IPS-20b (cell line): ENCODE measurements at regions not wholly inside any gene's neighbourhood (a gene's known extent, or its start where the extent isn't known, plus 50 kb on each side); places are given as distances from the start of the nearest gene placed in this dataset.
"Not testable (repeated sequence)": the region's sequence is repeated elsewhere in the genome, so short reads cannot be mapped to it uniquely, and the experiment has no call there.

Experiments
- H3K27ac ChIP-seq: one replicate; pipeline ENCODE4 v1.5.1; 2013; ENCODE audit warnings: low read length
- H3K27me3 ChIP-seq: 2 replicates; pipeline ENCODE4 v1.6.1; 2013; ENCODE audit warnings: mild to moderate bottlenecking, low read length, inconsistent platforms; ENCODE audit not compliant: insufficient read depth
- H3K36me3 ChIP-seq: 2 replicates; pipeline ENCODE4 v1.6.1; 2013; ENCODE audit warnings: low read depth, mild to moderate bottlenecking, inconsistent platforms, low read length, moderate library complexity; ENCODE audit not compliant: insufficient read depth
- H3K4me1 ChIP-seq: 2 replicates; pipeline ENCODE4 v1.6.1; 2013; ENCODE audit warnings: mild to moderate bottlenecking, control low read depth, inconsistent platforms, low read length, moderate library complexity; ENCODE audit not compliant: insufficient read depth
- H3K4me3 ChIP-seq: 2 replicates; pipeline ENCODE4 v1.5.1; 2013; ENCODE audit warnings: mild to moderate bottlenecking, low read length, inconsistent platforms
- H3K9ac ChIP-seq: 2 replicates; pipeline ENCODE4 v1.6.1; 2013; ENCODE audit warnings: low read depth, mild to moderate bottlenecking, inconsistent platforms, low read length, moderate library complexity
- H3K9me3 ChIP-seq: 2 replicates; pipeline ENCODE4 v1.6.1; 2013; ENCODE audit warnings: mild to moderate bottlenecking, low read depth, low read length, inconsistent platforms; ENCODE audit not compliant: insufficient read depth

GRCh38 chrX:138128027-138128671, 562.2 kb downstream of the ZIC3 start:
- Histone ChIP-seq H3K9ac (no peak overlapping the region), H3K36me3 (no peaks in the 10 kb centered on the region), H3K27ac (no peak overlapping the region), H3K4me1 (no peaks in the 10 kb centered on the region), H3K27me3 (no peaks in the 10 kb centered on the region), H3K4me3 (no peak overlapping the region), H3K9me3 (no peaks in the 10 kb centered on the region)

- Histone ChIP-seq H3K27ac (no peak overlapping the region), H3K4me1 (no peaks in the 10 kb centered on the region), H3K4me3 (no peak overlapping the region), H3K27me3 (no peaks in the 10 kb centered on the region), H3K9me3 (no peaks in the 10 kb centered on the region), H3K36me3 (no peaks in the 10 kb centered on the region), H3K9ac (no peak overlapping the region)
These were observed 560.8 kb downstream of the FGF13 start for GRCh38 chrX:138150709-138151108.

DNA sequence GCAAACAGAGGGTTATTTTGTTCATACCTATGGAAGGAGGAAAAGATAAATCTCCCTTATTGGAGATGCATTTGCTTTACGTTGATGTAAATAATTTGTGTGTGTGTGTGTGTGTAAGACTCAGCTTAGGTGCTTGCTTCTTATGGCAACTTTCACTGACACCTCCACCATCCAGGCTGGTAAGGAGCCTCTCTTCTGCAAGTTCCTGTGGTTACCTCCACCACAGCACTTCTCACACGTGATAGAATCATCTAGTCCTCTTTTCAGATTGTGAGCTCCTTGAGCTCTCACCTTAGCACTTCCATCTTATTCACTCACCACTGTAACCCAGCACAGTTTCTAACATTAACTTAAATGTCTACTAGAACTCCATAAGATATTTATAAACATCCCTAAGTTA, 553.7 kb downstream of the FGF13 start:
- no peak overlapping the region for H3K27ac ChIP-seq
- H3K9ac ChIP-seq: no peak overlapping the region
- no peak overlapping the region for H3K4me3 ChIP-seq
- H3K4me1 ChIP-seq: no peaks in the 10 kb centered on the region
- H3K9me3 ChIP-seq: no peaks in the 10 kb centered on the region
- no peaks in the 10 kb centered on the region for H3K27me3 ChIP-seq
- H3K36me3 ChIP-seq: no peaks in the 10 kb centered on the region

GRCh38 chrX:138191998-138192397, 519.5 kb downstream of the FGF13 start:
- Histone ChIP-seq H3K9ac (no peak overlapping the region), H3K4me1 (no peaks in the 10 kb centered on the region), H3K4me3 (no peak overlapping the region), H3K36me3 (no peaks in the 10 kb centered on the region), H3K27me3 (no peaks in the 10 kb centered on the region), H3K27ac (no peak overlapping the region), H3K9me3 (no peaks in the 10 kb centered on the region)

- Histone ChIP-seq H3K36me3 (no peaks in the 10 kb centered on the region), H3K27ac (no peak overlapping the region), H3K9me3 (no peaks in the 10 kb centered on the region), H3K4me3 (no peak overlapping the region), H3K27me3 (no peaks in the 10 kb centered on the region), H3K9ac (no peak overlapping the region), H3K4me1 (no peaks in the 10 kb centered on the region)
These were observed 481.8 kb downstream of the FGF13 start for GRCh38 chrX:138229718-138230117.

- no peaks in the 10 kb centered on the region for H3K36me3 ChIP-seq
- H3K9me3 ChIP-seq: no peaks in the 10 kb centered on the region
- no peaks in the 10 kb centered on the region for H3K4me1 ChIP-seq
- H3K9ac ChIP-seq: no peak overlapping the region
- no peak overlapping the region for H3K27ac ChIP-seq
- H3K27me3 ChIP-seq: no peaks in the 10 kb centered on the region
- H3K4me3 ChIP-seq: no peak overlapping the region
These were observed 471.3 kb downstream of the FGF13 start for GRCh38 chrX:138240266-138240665.

DNA sequence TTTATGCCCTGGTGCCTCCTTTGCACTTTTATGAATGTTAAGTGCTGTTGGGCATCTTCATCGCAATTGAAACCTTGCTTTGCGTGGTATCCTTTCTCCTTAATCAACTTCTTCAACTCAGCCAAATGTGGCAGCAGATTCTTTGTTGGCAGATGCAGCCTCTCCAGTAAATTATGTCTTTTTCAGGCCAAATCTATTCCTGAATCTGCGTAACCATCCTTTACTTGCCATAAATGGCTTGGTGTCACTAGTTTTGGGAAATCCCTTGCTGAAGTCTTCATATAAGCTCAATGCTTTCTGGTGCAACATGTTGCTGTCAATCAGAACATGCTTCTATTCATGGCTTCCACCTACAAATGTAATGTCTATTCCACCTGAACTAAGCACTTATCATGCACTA, 457.5 kb downstream of the FGF13 start:
- H3K27ac ChIP-seq: no peak overlapping the region
- no peak overlapping the region for H3K4me3 ChIP-seq
- H3K9ac ChIP-seq: no peak overlapping the region
- no peaks in the 10 kb centered on the region for H3K27me3 ChIP-seq
- H3K36me3 ChIP-seq: no peaks in the 10 kb centered on the region
- no peaks in the 10 kb centered on the region for H3K9me3 ChIP-seq
- H3K4me1 ChIP-seq: peaks cover 11% of the 10 kb centered on the region

DNA sequence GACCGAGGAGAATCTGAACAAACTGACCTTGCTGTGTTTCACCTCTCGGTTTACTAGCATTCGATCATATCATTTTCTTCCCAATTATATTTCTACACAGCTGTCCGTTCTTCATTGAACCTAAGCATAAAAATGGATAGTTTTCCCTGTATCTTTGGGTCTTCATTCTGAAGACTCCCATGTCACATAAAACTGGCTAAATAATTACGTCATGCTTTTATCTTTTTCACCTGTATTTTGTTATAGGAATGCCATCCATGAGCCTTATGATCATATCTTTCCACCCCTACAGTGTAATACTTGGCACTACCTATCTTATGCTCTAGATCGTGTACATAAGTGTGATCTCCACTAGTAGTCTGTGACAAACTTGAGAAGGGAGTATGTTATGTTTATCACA, 456.1 kb downstream of the FGF13 start:
- Histone ChIP-seq H3K4me1 (peaks cover 11% of the 10 kb centered on the region), H3K9ac (no peak overlapping the region), H3K9me3 (no peaks in the 10 kb centered on the region), H3K27ac (no peak overlapping the region), H3K27me3 (no peaks in the 10 kb centered on the region), H3K36me3 (no peaks in the 10 kb centered on the region), H3K4me3 (no peak overlapping the region)

DNA sequence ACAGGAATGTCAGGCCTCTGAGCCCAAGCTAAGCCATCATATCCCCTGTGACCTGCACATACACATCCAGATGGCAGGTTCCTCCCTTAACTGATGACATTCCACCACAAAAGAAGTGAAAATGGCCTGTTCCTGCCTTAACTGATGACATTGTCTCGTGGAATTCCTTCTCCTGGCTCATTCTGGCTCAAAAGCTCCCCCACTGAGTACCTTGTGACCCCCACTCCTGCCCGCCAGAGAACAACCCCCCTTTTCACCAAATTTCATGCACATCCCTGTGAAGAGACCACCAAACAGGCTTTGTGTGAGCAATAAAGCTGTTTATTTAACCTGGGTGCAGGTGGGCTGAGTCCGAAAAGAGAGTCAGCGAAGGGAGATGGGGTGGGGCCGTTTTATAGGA, 447.4 kb downstream of the FGF13 start:
- not testable (repeated sequence) for H3K9me3 ChIP-seq, H3K36me3 ChIP-seq, H3K9ac ChIP-seq, H3K27me3 ChIP-seq, H3K4me3 ChIP-seq, H3K4me1 ChIP-seq, H3K27ac ChIP-seq

DNA sequence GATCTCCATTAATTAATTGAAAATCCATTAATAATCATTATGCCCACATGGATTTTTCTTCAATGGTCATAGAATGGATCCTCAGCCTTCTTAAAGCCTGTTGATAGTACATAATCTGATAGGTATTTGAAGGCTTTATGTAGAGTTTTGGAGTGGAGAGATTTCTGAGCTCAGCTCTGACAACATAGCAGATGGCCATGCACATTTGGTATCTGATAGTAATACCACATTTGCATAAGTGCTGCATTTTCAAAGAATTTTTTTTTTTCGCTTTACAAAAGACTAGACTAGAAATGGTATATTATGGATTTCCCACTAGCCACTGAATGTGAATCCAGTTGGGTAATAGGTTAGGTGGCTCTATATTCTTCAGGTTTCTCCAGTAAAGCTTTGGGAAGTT, 440.6 kb downstream of the FGF13 start:
- Histone ChIP-seq H3K9ac (no peak overlapping the region), H3K36me3 (no peaks in the 10 kb centered on the region), H3K4me1 (no peaks in the 10 kb centered on the region), H3K27me3 (no peaks in the 10 kb centered on the region), H3K27ac (no peak overlapping the region), H3K4me3 (no peak overlapping the region), H3K9me3 (no peaks in the 10 kb centered on the region)

DNA sequence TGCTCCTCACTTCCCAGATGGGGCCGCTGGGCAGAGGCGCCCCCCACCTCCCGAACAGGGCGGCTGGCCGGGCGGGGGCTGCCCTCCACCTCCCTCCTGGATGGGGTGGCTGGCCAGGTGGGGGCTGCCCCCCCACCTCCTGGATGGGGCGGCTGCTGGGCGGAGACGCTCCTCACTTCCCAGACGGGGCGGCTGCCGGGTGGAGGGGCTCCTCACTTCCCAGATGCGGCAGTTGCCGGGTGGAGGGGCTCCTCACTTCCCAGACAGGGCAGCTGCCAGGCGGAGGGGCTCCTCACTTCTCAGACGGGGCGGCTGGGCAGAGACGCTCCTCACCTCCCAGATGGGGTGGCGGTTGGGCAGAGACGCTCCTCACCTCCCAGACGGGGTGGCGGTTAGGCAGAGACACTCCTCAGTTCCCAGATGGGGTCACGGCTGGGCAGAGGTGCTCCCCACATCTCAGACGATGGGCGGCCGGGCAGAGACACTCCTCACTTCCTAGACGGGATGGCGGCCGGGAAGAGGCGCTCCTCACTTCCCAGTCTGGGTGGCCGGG, 428.8 kb downstream of the FGF13 start:
- H3K4me1 ChIP-seq, H3K9ac ChIP-seq, H3K36me3 ChIP-seq, H3K27me3 ChIP-seq, H3K9me3 ChIP-seq, H3K27ac ChIP-seq, H3K4me3 ChIP-seq: not testable (repeated sequence)

DNA sequence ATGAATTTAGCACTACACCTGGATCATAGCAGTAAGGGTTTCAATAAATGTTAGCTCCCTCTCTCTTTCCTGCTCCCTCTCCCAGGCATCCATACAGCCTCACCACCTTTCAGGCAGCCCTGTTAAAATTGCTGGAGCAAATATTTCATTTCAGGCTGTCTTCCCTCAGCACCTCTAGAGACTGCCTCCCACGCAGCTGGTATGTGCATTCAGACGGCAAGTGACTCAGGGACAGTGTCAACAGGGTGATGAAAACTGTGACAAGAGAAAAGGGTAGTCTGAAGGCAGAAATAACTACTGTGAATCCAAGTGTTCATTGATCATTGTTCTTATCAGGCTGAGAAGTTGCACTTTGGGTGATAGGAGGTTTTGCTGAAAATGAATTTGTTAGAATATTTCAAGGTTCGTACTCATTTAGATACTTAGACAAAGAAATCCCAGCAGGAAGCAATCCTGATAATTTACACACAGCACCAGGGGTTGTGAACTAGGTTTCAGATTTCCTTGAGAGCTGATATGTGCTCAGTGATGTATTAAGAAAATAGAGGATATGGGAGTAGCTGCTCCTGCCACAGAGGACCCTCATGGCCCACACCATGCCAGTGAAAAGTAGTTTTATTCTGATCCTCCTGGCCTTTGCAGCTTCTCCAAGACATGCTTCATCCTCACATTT, 424.2 kb downstream of the FGF13 start:
- Histone ChIP-seq H3K9ac (no peak overlapping the region), H3K4me1 (peaks cover 6% of the 10 kb centered on the region; the same call in 1 of the 2 replicates), H3K27me3 (no peaks in the 10 kb centered on the region), H3K36me3 (no peaks in the 10 kb centered on the region), H3K27ac (no peak overlapping the region), H3K9me3 (no peaks in the 10 kb centered on the region), H3K4me3 (no peak overlapping the region)
